Activated CD8-positive, alpha-beta T cell treated with anti-CD3 and anti-CD28 coated beads for 36 hours (primary cell): ENCODE measurements at regions not wholly inside any gene's neighbourhood (a gene's known extent, or its start where the extent isn't known, plus 50 kb on each side); places are given as distances from the start of the nearest gene placed in this dataset.

Source experiments
- ATAC-seq: fragments of 200-7000 bp; cut with Tn5 transposase; one replicate; pipeline ENCODE4 v1.10.0; 2021; ENCODE audit warnings: mild to moderate bottlenecking, moderate library complexity
- CTCF ChIA-PET: fragments of 350-600 bp; sonication (Branson Sonifier 250); formaldehyde crosslinking; loops from one replicate; lab custom pipeline; 2021; ENCODE audit warnings: antibody characterized with exemption; lab: Charles Lee
- POLR2A ChIA-PET: fragments of 350-600 bp; sonication (Branson Sonifier 250); formaldehyde crosslinking; loops from one replicate; lab custom pipeline; 2021; ENCODE audit warnings: antibody characterized with exemption; lab: Charles Lee
- DNase-seq: peaks from one replicate; pipeline ENCODE4 v3.0.0-alpha.2; 2020
- H3K27ac Mint-ChIP-seq: one replicate; pipeline ENCODE4 v1.8.0; 2021; ENCODE audit warnings: mild to moderate bottlenecking, mixed read lengths
- H3K27me3 Mint-ChIP-seq: one replicate; pipeline ENCODE4 v1.8.0; 2021; ENCODE audit warnings: mixed read lengths
- H3K36me3 Mint-ChIP-seq: one replicate; pipeline ENCODE4 v1.8.0; 2021; ENCODE audit warnings: low read depth, mixed read lengths
- H3K4me1 Mint-ChIP-seq: one replicate; pipeline ENCODE4 v1.8.0; 2021; ENCODE audit warnings: low read depth, mixed read lengths
- H3K4me3 Mint-ChIP-seq: one replicate; pipeline ENCODE4 v1.8.0; 2021; ENCODE audit warnings: mild to moderate bottlenecking, moderate library complexity, mixed read lengths
- H3K9me3 Mint-ChIP-seq: one replicate; pipeline ENCODE4 v1.8.0; 2021; ENCODE audit warnings: mixed read lengths
- intact Hi-C: fragments of 100-400 bp; cut with micrococcal nuclease; formaldehyde crosslinking; loops from one replicate; pipeline ENCODE4 v1.10.0; 2022
- TF ChIP-seq, protein P1 (sequence below): fragments of 200-600 bp; IDR thresholded peaks from one replicate; pipeline ENCODE4 v1.8.0; 2022; ENCODE audit warnings: antibody characterized with exemption, mild to moderate bottlenecking

GRCh38 chr19:13629687-13630357 lies 123.5 kb upstream of the CACNA1A start:
- POLR2A ChIA-PET, result no interaction called here
- H3K4me3 Mint-ChIP-seq, result no peak overlapping the region
- intact Hi-C loops, result no loop called here
- TF ChIP-seq, protein P1, sequence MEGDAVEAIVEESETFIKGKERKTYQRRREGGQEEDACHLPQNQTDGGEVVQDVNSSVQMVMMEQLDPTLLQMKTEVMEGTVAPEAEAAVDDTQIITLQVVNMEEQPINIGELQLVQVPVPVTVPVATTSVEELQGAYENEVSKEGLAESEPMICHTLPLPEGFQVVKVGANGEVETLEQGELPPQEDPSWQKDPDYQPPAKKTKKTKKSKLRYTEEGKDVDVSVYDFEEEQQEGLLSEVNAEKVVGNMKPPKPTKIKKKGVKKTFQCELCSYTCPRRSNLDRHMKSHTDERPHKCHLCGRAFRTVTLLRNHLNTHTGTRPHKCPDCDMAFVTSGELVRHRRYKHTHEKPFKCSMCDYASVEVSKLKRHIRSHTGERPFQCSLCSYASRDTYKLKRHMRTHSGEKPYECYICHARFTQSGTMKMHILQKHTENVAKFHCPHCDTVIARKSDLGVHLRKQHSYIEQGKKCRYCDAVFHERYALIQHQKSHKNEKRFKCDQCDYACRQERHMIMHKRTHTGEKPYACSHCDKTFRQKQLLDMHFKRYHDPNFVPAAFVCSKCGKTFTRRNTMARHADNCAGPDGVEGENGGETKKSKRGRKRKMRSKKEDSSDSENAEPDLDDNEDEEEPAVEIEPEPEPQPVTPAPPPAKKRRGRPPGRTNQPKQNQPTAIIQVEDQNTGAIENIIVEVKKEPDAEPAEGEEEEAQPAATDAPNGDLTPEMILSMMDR, result no peak
- H3K27me3 Mint-ChIP-seq, result peaks cover 18% of the 10 kb centered on the region
- ATAC-seq (no peak), DNase-seq (no peak)
- H3K4me1 Mint-ChIP-seq, result peaks cover 4% of the 10 kb centered on the region
- CTCF ChIA-PET, result no interaction called here
- no peaks in the 10 kb centered on the region for H3K36me3 Mint-ChIP-seq
- no peak overlapping the region for H3K27ac Mint-ChIP-seq
- no peaks in the 10 kb centered on the region for H3K9me3 Mint-ChIP-seq

DNA sequence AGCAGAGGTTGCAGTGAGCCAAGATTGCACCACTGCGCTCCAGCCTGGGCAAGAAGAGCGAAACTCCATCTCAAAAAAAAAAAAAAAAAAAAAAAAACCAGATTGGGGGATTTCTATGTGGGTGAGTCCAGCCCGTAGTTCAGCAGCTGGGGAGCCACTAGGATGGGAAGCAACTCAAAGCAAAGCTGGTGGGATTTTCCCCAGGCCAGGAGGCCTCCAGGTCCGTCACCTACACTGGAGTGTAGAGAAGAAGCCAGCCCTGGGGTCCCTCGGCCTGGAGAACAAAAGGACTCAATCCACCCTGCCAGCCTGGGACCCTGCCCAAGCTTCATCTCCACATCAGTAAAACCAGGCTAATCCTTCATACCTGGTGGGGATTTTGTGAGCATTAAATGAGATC lies 121.3 kb upstream of the CACNA1A start:
- intact Hi-C loops, result no loop called here
- DNase-seq (no peak), ATAC-seq (no peak)
- H3K36me3 Mint-ChIP-seq, result no peaks in the 10 kb centered on the region
- H3K27me3 Mint-ChIP-seq, result peaks cover 30% of the 10 kb centered on the region
- H3K4me1 Mint-ChIP-seq, result peaks cover 4% of the 10 kb centered on the region
- no peaks in the 10 kb centered on the region for H3K9me3 Mint-ChIP-seq
- H3K4me3 Mint-ChIP-seq, result no peak overlapping the region
- H3K27ac Mint-ChIP-seq, result no peak overlapping the region
- ChIA-PET CTCF (interaction anchor here (2.1 kb wide), 1 partner anchor 235 kb away, joined by 7 read pairs; no protein-coding TSS in a partner anchor), POLR2A (no interaction called here)
- TF ChIP-seq, protein P1, result no peak

- CTCF ChIA-PET, result interaction anchor here (0.6 kb wide), 1 partner anchor 724 kb away, joined by 3 read pairs; no protein-coding TSS in a partner anchor
- ATAC-seq (no peak), DNase-seq (no peak)
Measured at GRCh38 chr19:13623716-13624710, 117.7 kb upstream of the CACNA1A start.

GRCh38 chr19:13622766-13623715 lies 116.8 kb upstream of the CACNA1A start:
- Mint-ChIP-seq H3K4me3 (no peak overlapping the region), H3K4me1 (no peaks in the 10 kb centered on the region), H3K27ac (no peak overlapping the region), H3K27me3 (peaks cover 40% of the 10 kb centered on the region), H3K36me3 (no peaks in the 10 kb centered on the region), H3K9me3 (no peaks in the 10 kb centered on the region)
- intact Hi-C loops, result no loop called here
- POLR2A ChIA-PET, result no interaction called here
- TF ChIP-seq, protein P1, result no peak
- DNase-seq, result no peak
- no peak for ATAC-seq
- CTCF ChIA-PET, result no interaction called here

More at GRCh38 chr19:13623716-13624710, 117.7 kb upstream of the CACNA1A start:
- POLR2A ChIA-PET, result no interaction called here
- no peak overlapping the region for H3K27ac Mint-ChIP-seq
- no peaks in the 10 kb centered on the region for H3K9me3 Mint-ChIP-seq
- H3K4me1 Mint-ChIP-seq, result no peaks in the 10 kb centered on the region
- intact Hi-C loops, result no loop called here
- H3K36me3 Mint-ChIP-seq, result no peaks in the 10 kb centered on the region
- H3K4me3 Mint-ChIP-seq, result no peak overlapping the region
- TF ChIP-seq, protein P1, result no peak
- H3K27me3 Mint-ChIP-seq, result peaks cover 39% of the 10 kb centered on the region
